ENCODE measurements at regions not wholly inside any gene's neighbourhood (a gene's known extent, or its start where the extent isn't known, plus 50 kb on each side); places are given as distances from the start of the nearest gene placed in this dataset.
"Not testable (repeated sequence)": the region's sequence is repeated elsewhere in the genome, so short reads cannot be mapped to it uniquely, and the experiment has no call there.

- Histone ChIP-seq H3K4me1 (ENCODE audit: insufficient read depth, low read length) (no peaks in the 10 kb centered on the region), H3K9me3 (ENCODE audit: low read depth, low read length) (no peaks in the 10 kb centered on the region), H3K4me3 (ENCODE audit: low read length) (no peak overlapping the region), H3K27me3 (ENCODE audit: insufficient read depth, low read length) (no peaks in the 10 kb centered on the region)
These were observed 861.9 kb downstream of the CDH18 start for GRCh38 chr5:19125956-19126713.

- no peak overlapping the region for H3K4me3 ChIP-seq (ENCODE audit: low read length)
- peaks cover 4% of the 10 kb centered on the region for H3K9me3 ChIP-seq (ENCODE audit: low read depth, low read length)
- H3K4me1 ChIP-seq (ENCODE audit: insufficient read depth, low read length): no peaks in the 10 kb centered on the region
- no peaks in the 10 kb centered on the region for H3K27me3 ChIP-seq (ENCODE audit: insufficient read depth, low read length)
These were observed 847.7 kb downstream of the CDH18 start for GRCh38 chr5:19140276-19140675.

DNA sequence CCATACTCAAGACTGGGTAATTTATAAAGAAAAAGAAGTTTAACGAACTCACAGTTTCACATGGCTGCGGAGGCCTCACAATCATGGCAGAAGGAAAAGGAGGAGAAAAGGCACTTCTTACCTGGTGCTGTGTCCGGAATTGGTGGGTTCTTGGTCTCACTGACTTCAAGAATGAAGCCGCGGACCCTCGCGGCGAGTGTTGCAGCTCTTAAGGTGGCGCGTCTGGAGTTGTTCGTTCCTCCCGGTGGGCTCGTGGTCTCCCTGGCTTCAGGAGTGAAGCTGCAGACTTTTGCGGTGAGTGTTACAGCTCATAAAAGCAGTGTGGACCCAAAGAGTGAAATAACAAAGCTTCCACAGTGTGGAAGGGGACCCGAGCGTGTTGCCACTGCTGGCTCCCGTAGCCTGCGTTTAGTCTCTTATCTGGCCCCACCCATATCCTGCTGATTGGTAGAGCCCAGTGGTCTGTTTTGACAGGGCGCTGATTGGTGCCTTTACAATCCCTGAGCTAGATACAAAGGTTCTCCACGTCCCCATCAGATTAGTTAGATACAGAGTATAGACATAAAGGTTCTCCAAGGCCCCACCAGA lies 846.0 kb downstream of the CDH18 start:
- H3K27me3 ChIP-seq (ENCODE audit: insufficient read depth, low read length); H3K4me1 ChIP-seq (ENCODE audit: insufficient read depth, low read length); H3K9me3 ChIP-seq (ENCODE audit: low read depth, low read length); H3K4me3 ChIP-seq (ENCODE audit: low read length): not testable (repeated sequence)

- H3K9me3 ChIP-seq (ENCODE audit: low read depth, low read length); H3K27me3 ChIP-seq (ENCODE audit: insufficient read depth, low read length); H3K4me1 ChIP-seq (ENCODE audit: insufficient read depth, low read length); H3K4me3 ChIP-seq (ENCODE audit: low read length): not testable (repeated sequence)
These were observed 845.1 kb downstream of the CDH18 start for GRCh38 chr5:19142713-19143414.

GRCh38 chr5:19143935-19144334 lies 844.1 kb downstream of the CDH18 start:
- Histone ChIP-seq H3K27me3 (ENCODE audit: insufficient read depth, low read length) (no peaks in the 10 kb centered on the region), H3K4me3 (ENCODE audit: low read length) (no peak overlapping the region), H3K4me1 (ENCODE audit: insufficient read depth, low read length) (no peaks in the 10 kb centered on the region), H3K9me3 (ENCODE audit: low read depth, low read length) (peaks cover 9% of the 10 kb centered on the region)

GRCh38 chr5:19169426-19169825 lies 818.6 kb downstream of the CDH18 start:
- no peaks in the 10 kb centered on the region for H3K9me3 ChIP-seq (ENCODE audit: low read depth, low read length)
- H3K27me3 ChIP-seq (ENCODE audit: insufficient read depth, low read length): no peaks in the 10 kb centered on the region
- H3K4me1 ChIP-seq (ENCODE audit: insufficient read depth, low read length): no peaks in the 10 kb centered on the region
- no peak overlapping the region for H3K4me3 ChIP-seq (ENCODE audit: low read length)

DNA sequence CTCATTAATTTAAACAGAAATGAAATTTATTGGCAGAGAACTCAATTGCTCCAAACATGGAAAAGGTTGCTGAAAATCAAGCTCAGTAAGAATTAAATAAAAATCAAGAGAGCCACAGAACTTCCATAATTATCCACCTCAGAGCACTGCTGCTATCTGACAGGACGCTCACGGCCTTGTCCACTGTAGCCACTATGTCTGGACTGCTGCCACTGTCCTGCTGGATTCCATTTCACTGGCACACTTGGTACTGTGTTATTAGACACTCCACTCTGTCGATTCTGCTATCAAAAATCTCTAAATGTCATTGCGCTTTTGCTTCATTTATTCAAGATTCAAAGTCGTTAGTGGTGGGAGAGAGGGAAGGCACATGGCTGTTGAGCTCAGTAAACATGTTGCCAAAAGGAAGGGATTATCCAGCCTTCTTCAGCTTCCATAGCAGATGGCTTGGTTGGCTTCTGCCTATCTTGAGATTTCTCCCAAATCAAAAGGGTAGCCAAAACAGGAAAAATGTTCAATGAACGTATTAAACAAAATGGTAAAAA lies 815.0 kb downstream of the CDH18 start:
- H3K9me3 ChIP-seq (ENCODE audit: low read depth, low read length): no peaks in the 10 kb centered on the region
- no peaks in the 10 kb centered on the region for H3K4me1 ChIP-seq (ENCODE audit: insufficient read depth, low read length)
- no peak overlapping the region for H3K4me3 ChIP-seq (ENCODE audit: low read length)
- no peaks in the 10 kb centered on the region for H3K27me3 ChIP-seq (ENCODE audit: insufficient read depth, low read length)

GRCh38 chr5:19175776-19176570 lies 812.0 kb downstream of the CDH18 start:
- H3K9me3 ChIP-seq (ENCODE audit: low read depth, low read length): no peaks in the 10 kb centered on the region
- no peak overlapping the region for H3K4me3 ChIP-seq (ENCODE audit: low read length)
- no peaks in the 10 kb centered on the region for H3K4me1 ChIP-seq (ENCODE audit: insufficient read depth, low read length)
- no peaks in the 10 kb centered on the region for H3K27me3 ChIP-seq (ENCODE audit: insufficient read depth, low read length)

GRCh38 chr5:19179571-19179970 lies 808.4 kb downstream of the CDH18 start:
- Histone ChIP-seq H3K4me3 (ENCODE audit: low read length) (no peak overlapping the region), H3K27me3 (ENCODE audit: insufficient read depth, low read length) (no peaks in the 10 kb centered on the region), H3K9me3 (ENCODE audit: low read depth, low read length) (no peaks in the 10 kb centered on the region), H3K4me1 (ENCODE audit: insufficient read depth, low read length) (no peaks in the 10 kb centered on the region)

- Histone ChIP-seq H3K9me3 (ENCODE audit: low read depth, low read length) (peaks cover 13% of the 10 kb centered on the region), H3K4me3 (ENCODE audit: low read length) (no peak overlapping the region), H3K4me1 (ENCODE audit: insufficient read depth, low read length) (no peaks in the 10 kb centered on the region), H3K27me3 (ENCODE audit: insufficient read depth, low read length) (no peaks in the 10 kb centered on the region)
These were observed 798.8 kb downstream of the CDH18 start for GRCh38 chr5:19189176-19189575.

DNA sequence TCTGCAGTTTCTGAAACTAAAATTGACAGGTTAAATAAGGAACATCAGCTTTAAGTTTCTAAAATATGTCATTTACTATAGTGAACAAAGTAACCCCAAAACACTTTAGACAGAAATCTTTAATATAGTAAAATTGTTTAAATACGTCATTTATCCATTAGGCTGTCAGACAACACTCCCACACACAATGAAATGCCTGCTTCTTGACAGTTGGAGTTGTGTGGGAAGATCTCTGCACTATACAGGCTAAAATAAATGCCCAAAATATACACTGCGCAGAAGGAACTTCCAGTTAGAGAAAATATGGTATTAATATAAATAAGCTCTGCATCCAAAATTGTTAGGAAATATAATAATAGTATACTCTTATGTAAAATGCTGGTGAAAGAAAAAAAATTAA lies 794.4 kb downstream of the CDH18 start:
- no peak overlapping the region for H3K4me3 ChIP-seq (ENCODE audit: low read length)
- no peaks in the 10 kb centered on the region for H3K27me3 ChIP-seq (ENCODE audit: insufficient read depth, low read length)
- no peaks in the 10 kb centered on the region for H3K4me1 ChIP-seq (ENCODE audit: insufficient read depth, low read length)
- no peaks in the 10 kb centered on the region for H3K9me3 ChIP-seq (ENCODE audit: low read depth, low read length)

DNA sequence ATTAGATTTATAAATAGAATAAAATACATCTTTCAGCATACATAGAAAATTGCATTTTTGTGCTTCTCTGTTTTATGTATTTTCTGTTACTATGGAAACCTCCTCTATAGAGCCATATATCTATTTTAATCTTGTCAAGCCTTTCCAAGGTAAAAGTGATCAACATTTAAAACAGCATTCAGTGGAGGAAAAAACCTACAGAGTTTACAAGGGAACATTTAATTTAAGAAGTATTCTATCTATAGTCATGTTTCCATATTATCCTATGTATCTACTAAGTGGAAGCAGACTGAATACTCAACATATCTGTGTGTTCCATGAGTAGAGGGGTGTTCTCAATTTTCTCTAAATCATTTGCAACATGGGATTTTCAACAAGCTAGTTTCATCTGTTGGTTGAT lies 791.4 kb downstream of the CDH18 start:
- Histone ChIP-seq H3K27me3 (ENCODE audit: insufficient read depth, low read length) (no peaks in the 10 kb centered on the region), H3K9me3 (ENCODE audit: low read depth, low read length) (no peaks in the 10 kb centered on the region), H3K4me3 (ENCODE audit: low read length) (no peak overlapping the region), H3K4me1 (ENCODE audit: insufficient read depth, low read length) (no peaks in the 10 kb centered on the region)

DNA sequence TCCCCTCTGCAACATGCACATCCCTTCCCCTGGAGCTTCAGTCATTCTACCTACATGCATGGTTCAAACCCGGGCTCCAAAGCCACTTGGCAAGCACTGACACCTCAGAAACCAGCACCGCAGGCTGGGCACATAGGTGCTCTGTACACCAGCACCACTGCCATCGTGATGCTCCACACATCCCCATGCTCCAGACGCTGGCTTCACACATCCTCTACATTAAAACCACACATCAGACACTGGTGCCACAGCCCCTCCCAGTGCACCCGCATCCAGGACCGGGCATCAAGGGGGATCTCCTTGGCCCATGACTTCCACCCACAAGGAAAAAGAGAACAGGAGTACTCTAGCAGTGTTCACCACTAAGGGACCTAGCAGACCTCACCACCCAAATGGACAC lies 787.7 kb downstream of the CDH18 start:
- no peaks in the 10 kb centered on the region for H3K4me1 ChIP-seq (ENCODE audit: insufficient read depth, low read length)
- no peak overlapping the region for H3K4me3 ChIP-seq (ENCODE audit: low read length)
- no peaks in the 10 kb centered on the region for H3K27me3 ChIP-seq (ENCODE audit: insufficient read depth, low read length)
- H3K9me3 ChIP-seq (ENCODE audit: low read depth, low read length): no peaks in the 10 kb centered on the region

DNA sequence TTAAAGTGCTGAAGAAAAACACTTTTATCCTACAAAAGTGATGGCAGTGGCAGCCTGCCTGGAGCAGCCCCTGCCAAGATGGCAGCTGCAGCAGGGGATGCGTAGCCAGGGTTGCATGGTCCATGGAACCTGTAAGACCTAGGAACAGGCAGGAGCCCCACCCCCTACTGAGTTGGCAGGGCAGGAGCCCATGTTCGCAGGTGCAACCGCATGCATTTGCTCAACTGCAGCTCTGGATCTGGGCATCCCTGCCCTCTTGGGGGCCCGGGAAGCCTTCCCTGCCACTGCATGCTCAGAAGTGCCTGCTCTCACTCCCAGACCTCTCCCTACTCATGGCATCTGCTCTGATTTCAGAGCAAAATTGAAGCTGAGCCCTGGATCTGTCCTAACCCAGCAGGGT lies 779.6 kb downstream of the CDH18 start:
- H3K27me3 ChIP-seq (ENCODE audit: insufficient read depth, low read length): no peaks in the 10 kb centered on the region
- no peaks in the 10 kb centered on the region for H3K9me3 ChIP-seq (ENCODE audit: low read depth, low read length)
- no peaks in the 10 kb centered on the region for H3K4me1 ChIP-seq (ENCODE audit: insufficient read depth, low read length)
- H3K4me3 ChIP-seq (ENCODE audit: low read length): no peak overlapping the region

DNA sequence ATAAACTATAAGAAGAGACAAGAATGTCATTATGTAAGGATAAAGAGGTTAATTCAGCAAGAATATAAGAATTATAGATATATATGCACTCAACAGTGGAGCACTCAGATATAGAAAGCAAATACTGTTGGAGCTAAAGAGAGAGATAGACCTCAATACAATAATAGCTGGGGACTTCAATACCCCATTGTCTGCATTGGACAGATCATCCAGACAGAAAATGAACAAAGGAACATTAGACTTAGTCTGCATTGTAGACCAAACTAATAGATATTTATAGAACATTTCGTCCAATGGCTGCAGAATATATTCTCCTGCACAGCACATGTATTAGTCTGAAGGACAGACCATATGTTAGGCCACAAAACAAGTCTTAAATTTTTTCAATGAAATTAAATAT lies 777.1 kb downstream of the CDH18 start:
- H3K27me3 ChIP-seq (ENCODE audit: insufficient read depth, low read length): no peaks in the 10 kb centered on the region
- H3K9me3 ChIP-seq (ENCODE audit: low read depth, low read length): no peaks in the 10 kb centered on the region
- no peak overlapping the region for H3K4me3 ChIP-seq (ENCODE audit: low read length)
- H3K4me1 ChIP-seq (ENCODE audit: insufficient read depth, low read length): no peaks in the 10 kb centered on the region
